NCI-H2171 treated with DMSO at 0.1 percent for 48 hours (cell line): ENCODE measurements at regions not wholly inside any gene's neighbourhood (a gene's known extent, or its start where the extent isn't known, plus 50 kb on each side); places are given as distances from the start of the nearest gene placed in this dataset.

ENCODE experiments used
- DNase-seq: peaks from one replicate; lab custom pipeline; 2025; lab: John Stamatoyannopoulos, UW

GRCh38 chr4:14096396-14096965 is 469.0 kb upstream of the BOD1L1 start:
- no peak for DNase-seq

GRCh38 chr4:14100349-14100748 is 472.8 kb upstream of the BOD1L1 start:
- DNase-seq, result no peak

- DNase-seq, result no peak
These were observed 482.9 kb upstream of the BOD1L1 start for GRCh38 chr4:14110407-14110806.

GRCh38 chr4:14111730-14112181 is 484.2 kb upstream of the BOD1L1 start:
- DNase-seq, result no peak

- DNase-seq, result no peak
These were observed 487.6 kb upstream of the BOD1L1 start for GRCh38 chr4:14115106-14115505.

- no peak for DNase-seq
These were observed 490.2 kb upstream of the BOD1L1 start for GRCh38 chr4:14117575-14118238.

GRCh38 chr4:14124816-14125215 is 497.3 kb upstream of the BOD1L1 start:
- DNase-seq, result no peak

- DNase-seq, result no peak
These were observed 498.0 kb upstream of the BOD1L1 start for GRCh38 chr4:14125375-14126129.

GRCh38 chr4:14130551-14130950 is 503.0 kb upstream of the BOD1L1 start:
- no peak for DNase-seq

- no peak for DNase-seq
These were observed 503.8 kb upstream of the BOD1L1 start for GRCh38 chr4:14131335-14131734.

- DNase-seq, result no peak
These were observed 504.8 kb upstream of the BOD1L1 start for GRCh38 chr4:14132301-14132700.

- DNase-seq, result no peak
These were observed 510.6 kb upstream of the BOD1L1 start for GRCh38 chr4:14138106-14138505.

- no peak for DNase-seq
These were observed 516.4 kb upstream of the BOD1L1 start for GRCh38 chr4:14143892-14144291.

- no peak for DNase-seq
These were observed 521.9 kb upstream of the BOD1L1 start for GRCh38 chr4:14149176-14150053.

GRCh38 chr4:14151101-14151500 is 523.6 kb upstream of the BOD1L1 start:
- DNase-seq, result no peak

GRCh38 chr4:14152834-14153519 is 525.5 kb upstream of the BOD1L1 start:
- DNase-seq, result no peak

- DNase-seq, result no peak
These were observed 528.3 kb upstream of the BOD1L1 start for GRCh38 chr4:14155803-14156202.

- DNase-seq, result no peak
These were observed 529.7 kb upstream of the BOD1L1 start for GRCh38 chr4:14157262-14157661.

GRCh38 chr4:14165222-14165920 is 537.8 kb upstream of the BOD1L1 start:
- no peak for DNase-seq

GRCh38 chr4:14167876-14168510 is 540.5 kb upstream of the BOD1L1 start:
- no peak for DNase-seq

GRCh38 chr4:14168919-14169318 is 541.4 kb upstream of the BOD1L1 start:
- DNase-seq, result no peak
